ENCODE measurements at regions not wholly inside any gene's neighbourhood (a gene's known extent, or its start where the extent isn't known, plus 50 kb on each side); places are given as distances from the start of the nearest gene placed in this dataset.

GRCh38 chr13:85074543-85075313, 724.5 kb downstream of the SLITRK6 start:
- DNase-seq: no peak

GRCh38 chr13:85068231-85068630, 731.0 kb downstream of the SLITRK6 start:
- no peak for DNase-seq

GRCh38 chr13:85040215-85040614, 759.0 kb downstream of the SLITRK6 start:
- DNase-seq: no peak

- DNase-seq: no peak
Observed at GRCh38 chr13:85031771-85032170, 767.4 kb downstream of the SLITRK6 start.

- no peak for DNase-seq
Observed at GRCh38 chr13:85028035-85028434, 771.2 kb downstream of the SLITRK6 start.

GRCh38 chr13:85019121-85019520, 780.1 kb downstream of the SLITRK6 start:
- DNase-seq: no peak

GRCh38 chr13:85013006-85013405, 786.2 kb downstream of the SLITRK6 start:
- DNase-seq: no peak

GRCh38 chr13:85009447-85009846, 789.8 kb downstream of the SLITRK6 start:
- DNase-seq: no peak

- no peak for DNase-seq
Observed at GRCh38 chr13:84999252-84999651, 800.0 kb downstream of the SLITRK6 start.

- no peak for DNase-seq
Observed at GRCh38 chr13:84998681-84999080, 800.5 kb downstream of the SLITRK6 start.

GRCh38 chr13:84997858-84998257, 801.4 kb downstream of the SLITRK6 start:
- no peak for DNase-seq

- DNase-seq: no peak
Observed at GRCh38 chr13:84994582-84994981, 804.6 kb downstream of the SLITRK6 start.

GRCh38 chr13:84985860-84986259, 813.4 kb downstream of the SLITRK6 start:
- no peak for DNase-seq

- no peak for DNase-seq
Observed at GRCh38 chr13:84983321-84983720, 815.9 kb downstream of the SLITRK6 start.

GRCh38 chr13:84980571-84980970, 818.6 kb downstream of the SLITRK6 start:
- no peak for DNase-seq

GRCh38 chr13:84978851-84979250, 820.4 kb downstream of the SLITRK6 start:
- DNase-seq: peak; percentile 4

- no peak for DNase-seq
Observed at GRCh38 chr13:84973661-84974060, 825.6 kb downstream of the SLITRK6 start.

- no peak for DNase-seq
Observed at GRCh38 chr13:84972907-84973306, 826.3 kb downstream of the SLITRK6 start.

GRCh38 chr13:84962849-84963248, 836.4 kb downstream of the SLITRK6 start:
- DNase-seq: no peak

GRCh38 chr13:84962141-84962750, 837.0 kb downstream of the SLITRK6 start:
- no peak for DNase-seq

- no peak for DNase-seq
Observed at GRCh38 chr13:84961023-84961422, 838.2 kb downstream of the SLITRK6 start.

- no peak for DNase-seq
Observed at GRCh38 chr13:84959818-84960217, 839.4 kb downstream of the SLITRK6 start.

- DNase-seq: no peak
Observed at GRCh38 chr13:84954636-84955035, 844.6 kb downstream of the SLITRK6 start.

- DNase-seq: no peak
Observed at GRCh38 chr13:84951128-84951527, 848.1 kb downstream of the SLITRK6 start.

Data from right kidney (tissue), 1 donor.